Neural cell (in vitro differentiated cells): ENCODE measurements at regions not wholly inside any gene's neighbourhood (a gene's known extent, or its start where the extent isn't known, plus 50 kb on each side); places are given as distances from the start of the nearest gene placed in this dataset.

Experiments used
- H2AFZ ChIP-seq: fragments of 200-600, 300-800 bp; sonication (generic), shearing (Covaris generic); 2 replicates; pipeline ENCODE4 v1.6.0; 2014; ENCODE audit warnings: low read depth, mild to moderate bottlenecking, antibody characterized with exemption, low read length, moderate library complexity
- H3F3A ChIP-seq: fragments of 200-600 bp; shearing (Covaris generic); 2 replicates; pipeline ENCODE4 v1.6.1; 2016; ENCODE audit warnings: mild to moderate bottlenecking, moderate library complexity, mixed read lengths, antibody characterized with exemption, low read length; ENCODE audit not compliant: insufficient read depth, poor library complexity, severe bottlenecking
- H3K27ac ChIP-seq: fragments of 200-600, 300-800 bp; sonication (generic), shearing (Covaris generic); 2 replicates; pipeline ENCODE4 v1.5.1; 2014; ENCODE audit warnings: mild to moderate bottlenecking, low read length, moderate library complexity
- H3K27me3 ChIP-seq: fragments of 300-800, 200-600 bp; sonication (generic), shearing (Covaris generic); 2 replicates; pipeline ENCODE4 v1.6.0; 2014; ENCODE audit warnings: mild to moderate bottlenecking, low read depth, low read length, moderate library complexity; ENCODE audit not compliant: insufficient read depth
- H3K36me3 ChIP-seq: fragments of 300-800, 200-600 bp; sonication (generic), shearing (Covaris generic); 2 replicates; pipeline ENCODE4 v1.5.1; 2014; ENCODE audit warnings: mild to moderate bottlenecking, antibody characterized with exemption, low read length, moderate library complexity; ENCODE audit not compliant: insufficient read depth
- H3K4me2 ChIP-seq: fragments of 300-800, 200-600 bp; sonication (generic), shearing (Covaris generic); 2 replicates; pipeline ENCODE4 v1.6.0; 2014; ENCODE audit warnings: mild to moderate bottlenecking, low read length
- H3K4me3 ChIP-seq: fragments of 300-800, 200-600 bp; sonication (generic), shearing (Covaris generic); 2 replicates; pipeline ENCODE4 v1.5.1; 2014; ENCODE audit warnings: mild to moderate bottlenecking, low read length, moderate library complexity
- H3K79me2 ChIP-seq: fragments of 200-600 bp; shearing (Covaris generic); replicated peaks from 2 replicates; pipeline ENCODE4 v1.6.0; 2014; ENCODE audit warnings: mild to moderate bottlenecking, low read length, moderate library complexity; ENCODE audit not compliant: insufficient read depth
- H3K9ac ChIP-seq: fragments of 300-800, 200-600 bp; sonication (generic), shearing (Covaris generic); 2 replicates; pipeline ENCODE4 v1.6.1; 2016; ENCODE audit warnings: mild to moderate bottlenecking, low read length, mixed read lengths
- H3K9me2 ChIP-seq: fragments of 200-600 bp; shearing (Covaris generic); 2 replicates; pipeline ENCODE4 v1.6.1; 2016; ENCODE audit warnings: mild to moderate bottlenecking, low read length, mixed read lengths; ENCODE audit not compliant: insufficient read depth
- H3K9me3 ChIP-seq: fragments of 200-600, 300-800 bp; sonication (generic), shearing (Covaris generic); 2 replicates; pipeline ENCODE4 v1.6.1; 2016; ENCODE audit warnings: mild to moderate bottlenecking, mixed run types, low read length, moderate library complexity, mixed read lengths
- H4K20me1 ChIP-seq: fragments of 200-600 bp; shearing (Covaris generic); 2 replicates; pipeline ENCODE4 v1.6.1; 2016; ENCODE audit warnings: mild to moderate bottlenecking, mixed run types; ENCODE audit not compliant: insufficient read depth
- EP300 ChIP-seq: fragments of 450-650 bp; conservative IDR thresholded peaks from 2 replicates; pipeline ENCODE4 v1.6.1; 2014; ENCODE audit warnings: antibody characterized with exemption, mild to moderate bottlenecking, moderate library complexity; ENCODE audit not compliant: poor library complexity, severe bottlenecking
- EZH2 ChIP-seq: fragments of 200-600, 300-800 bp; shearing (Covaris generic), sonication (generic); IDR thresholded peaks from 2 replicates; pipeline ENCODE4 v1.6.1; 2014; ENCODE audit warnings: antibody characterized with exemption, low read length, borderline replicate concordance, mild to moderate bottlenecking; ENCODE audit not compliant: insufficient read depth, poor library complexity, severe bottlenecking
- MXI1 ChIP-seq: fragments of 450-650 bp; conservative IDR thresholded peaks from 2 replicates; pipeline ENCODE4 v1.6.1; 2014; ENCODE audit warnings: antibody characterized with exemption, mild to moderate bottlenecking; ENCODE audit not compliant: poor library complexity, severe bottlenecking
- POLR2AphosphoS5 ChIP-seq: IDR thresholded peaks from 2 replicates; pipeline ENCODE4 v1.6.1; 2012
- RAD21 ChIP-seq: fragments of 450-650 bp; conservative IDR thresholded peaks from 2 replicates; pipeline ENCODE4 v1.6.1; 2014; ENCODE audit warnings: antibody characterized with exemption, mild to moderate bottlenecking, moderate library complexity
- SMC3 ChIP-seq: fragments of 450-650 bp; conservative IDR thresholded peaks from 2 replicates; pipeline ENCODE4 v1.6.1; 2014; ENCODE audit warnings: antibody characterized with exemption, mild to moderate bottlenecking, moderate library complexity; ENCODE audit not compliant: poor library complexity
- TAF1 ChIP-seq: IDR thresholded peaks from 2 replicates; pipeline ENCODE4 v1.6.1; 2012; ENCODE audit warnings: low read depth
- TF ChIP-seq, protein P1 (sequence below): fragments of 450-650 bp; IDR thresholded peaks from 2 replicates; pipeline ENCODE4 v1.5.1; 2014; ENCODE audit warnings: antibody characterized with exemption, mild to moderate bottlenecking, moderate library complexity; ENCODE audit not compliant: poor library complexity, severe bottlenecking
- TF ChIP-seq, protein P2 (sequence below): IDR thresholded peaks from 2 replicates; pipeline ENCODE4 v1.6.1; 2012; ENCODE audit warnings: borderline replicate concordance

DNA sequence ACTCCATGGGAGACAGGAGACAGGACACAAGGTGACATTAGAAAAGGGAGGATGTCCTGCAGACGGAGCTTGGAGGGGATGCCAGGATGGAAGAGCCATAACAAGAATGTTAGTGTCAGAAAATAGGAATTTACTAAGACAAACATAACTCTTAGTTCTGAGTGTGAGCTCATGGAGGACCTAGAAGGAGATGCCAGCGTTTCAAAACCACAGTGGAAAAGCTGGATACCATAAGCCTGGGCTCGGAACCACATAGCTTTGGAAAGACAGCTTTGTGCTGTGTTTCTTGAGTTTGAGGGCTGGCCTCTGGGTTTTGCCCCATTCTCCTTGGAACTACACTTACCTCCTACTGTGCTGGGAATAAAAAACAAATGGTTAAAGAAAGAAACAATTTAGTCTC, 128.4 kb downstream of the S1PR1 start:
- Histone ChIP-seq H3K27me3 (no peaks in the 10 kb centered on the region), H3F3A (no peaks in the 10 kb centered on the region), H3K4me3 (no peak overlapping the region), H3K27ac (no peak overlapping the region), H3K9ac (no peak overlapping the region), H3K36me3 (no peaks in the 10 kb centered on the region), H3K9me2 (no peaks in the 10 kb centered on the region), H3K9me3 (no peaks in the 10 kb centered on the region), H3K4me2 (no peak overlapping the region), H2AFZ (no peak overlapping the region), H3K79me2 (no peaks in the 10 kb centered on the region), H4K20me1 (no peaks in the 10 kb centered on the region)
- TF ChIP-seq, protein P1, sequence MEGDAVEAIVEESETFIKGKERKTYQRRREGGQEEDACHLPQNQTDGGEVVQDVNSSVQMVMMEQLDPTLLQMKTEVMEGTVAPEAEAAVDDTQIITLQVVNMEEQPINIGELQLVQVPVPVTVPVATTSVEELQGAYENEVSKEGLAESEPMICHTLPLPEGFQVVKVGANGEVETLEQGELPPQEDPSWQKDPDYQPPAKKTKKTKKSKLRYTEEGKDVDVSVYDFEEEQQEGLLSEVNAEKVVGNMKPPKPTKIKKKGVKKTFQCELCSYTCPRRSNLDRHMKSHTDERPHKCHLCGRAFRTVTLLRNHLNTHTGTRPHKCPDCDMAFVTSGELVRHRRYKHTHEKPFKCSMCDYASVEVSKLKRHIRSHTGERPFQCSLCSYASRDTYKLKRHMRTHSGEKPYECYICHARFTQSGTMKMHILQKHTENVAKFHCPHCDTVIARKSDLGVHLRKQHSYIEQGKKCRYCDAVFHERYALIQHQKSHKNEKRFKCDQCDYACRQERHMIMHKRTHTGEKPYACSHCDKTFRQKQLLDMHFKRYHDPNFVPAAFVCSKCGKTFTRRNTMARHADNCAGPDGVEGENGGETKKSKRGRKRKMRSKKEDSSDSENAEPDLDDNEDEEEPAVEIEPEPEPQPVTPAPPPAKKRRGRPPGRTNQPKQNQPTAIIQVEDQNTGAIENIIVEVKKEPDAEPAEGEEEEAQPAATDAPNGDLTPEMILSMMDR = no peak
- no peak for TF ChIP-seq MXI1
- no peak for TF ChIP-seq SMC3
- no peak for TF ChIP-seq EZH2
- no peak for TF ChIP-seq TAF1
- TF ChIP-seq EP300 = no peak

DNA sequence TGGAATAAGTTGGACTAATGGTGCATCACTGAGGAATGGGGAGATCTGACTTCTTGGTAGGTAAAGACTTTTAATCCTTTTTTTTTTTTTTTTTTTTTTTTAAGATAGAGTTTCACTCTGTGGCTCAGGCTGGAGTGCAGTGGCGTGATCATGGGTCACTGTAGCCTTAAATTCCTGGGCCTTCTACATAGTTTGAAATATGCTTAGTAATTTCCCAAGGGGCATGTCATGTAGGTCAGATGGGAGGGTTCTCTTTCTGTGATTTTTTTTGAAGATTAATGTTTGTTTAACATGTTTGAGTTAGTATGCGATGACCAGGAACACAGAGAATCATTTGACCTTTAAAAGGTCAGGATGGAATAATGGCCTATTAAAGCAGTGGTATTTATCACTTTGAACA, 129.1 kb downstream of the S1PR1 start:
- no peaks in the 10 kb centered on the region for H3K9me3 ChIP-seq
- no peak for TF ChIP-seq MXI1
- TF ChIP-seq EZH2 = no peak
- no peak for TF ChIP-seq RAD21
- TF ChIP-seq, protein P1 = no peak
- TF ChIP-seq SMC3 = no peak
- TF ChIP-seq, protein P2, sequence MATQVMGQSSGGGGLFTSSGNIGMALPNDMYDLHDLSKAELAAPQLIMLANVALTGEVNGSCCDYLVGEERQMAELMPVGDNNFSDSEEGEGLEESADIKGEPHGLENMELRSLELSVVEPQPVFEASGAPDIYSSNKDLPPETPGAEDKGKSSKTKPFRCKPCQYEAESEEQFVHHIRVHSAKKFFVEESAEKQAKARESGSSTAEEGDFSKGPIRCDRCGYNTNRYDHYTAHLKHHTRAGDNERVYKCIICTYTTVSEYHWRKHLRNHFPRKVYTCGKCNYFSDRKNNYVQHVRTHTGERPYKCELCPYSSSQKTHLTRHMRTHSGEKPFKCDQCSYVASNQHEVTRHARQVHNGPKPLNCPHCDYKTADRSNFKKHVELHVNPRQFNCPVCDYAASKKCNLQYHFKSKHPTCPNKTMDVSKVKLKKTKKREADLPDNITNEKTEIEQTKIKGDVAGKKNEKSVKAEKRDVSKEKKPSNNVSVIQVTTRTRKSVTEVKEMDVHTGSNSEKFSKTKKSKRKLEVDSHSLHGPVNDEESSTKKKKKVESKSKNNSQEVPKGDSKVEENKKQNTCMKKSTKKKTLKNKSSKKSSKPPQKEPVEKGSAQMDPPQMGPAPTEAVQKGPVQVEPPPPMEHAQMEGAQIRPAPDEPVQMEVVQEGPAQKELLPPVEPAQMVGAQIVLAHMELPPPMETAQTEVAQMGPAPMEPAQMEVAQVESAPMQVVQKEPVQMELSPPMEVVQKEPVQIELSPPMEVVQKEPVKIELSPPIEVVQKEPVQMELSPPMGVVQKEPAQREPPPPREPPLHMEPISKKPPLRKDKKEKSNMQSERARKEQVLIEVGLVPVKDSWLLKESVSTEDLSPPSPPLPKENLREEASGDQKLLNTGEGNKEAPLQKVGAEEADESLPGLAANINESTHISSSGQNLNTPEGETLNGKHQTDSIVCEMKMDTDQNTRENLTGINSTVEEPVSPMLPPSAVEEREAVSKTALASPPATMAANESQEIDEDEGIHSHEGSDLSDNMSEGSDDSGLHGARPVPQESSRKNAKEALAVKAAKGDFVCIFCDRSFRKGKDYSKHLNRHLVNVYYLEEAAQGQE = no peak
- no peak for TF ChIP-seq EP300
- TF ChIP-seq POLR2AphosphoS5 = no peak
- no peak for TF ChIP-seq TAF1
- H3K36me3 ChIP-seq = no peaks in the 10 kb centered on the region
- H3K9ac ChIP-seq = no peak overlapping the region
- no peak overlapping the region for H3K27ac ChIP-seq
- H4K20me1 ChIP-seq = no peaks in the 10 kb centered on the region
- H3F3A ChIP-seq = no peaks in the 10 kb centered on the region
- H3K4me3 ChIP-seq = no peak overlapping the region
- H3K9me2 ChIP-seq = no peaks in the 10 kb centered on the region
- H3K79me2 ChIP-seq = no peaks in the 10 kb centered on the region
- no peak overlapping the region for H3K4me2 ChIP-seq
- H3K27me3 ChIP-seq = no peaks in the 10 kb centered on the region
- no peak overlapping the region for H2AFZ ChIP-seq
